SK-N-SH (cell line): ENCODE measurements at regions not wholly inside any gene's neighbourhood (a gene's known extent, or its start where the extent isn't known, plus 50 kb on each side); places are given as distances from the start of the nearest gene placed in this dataset.

ENCODE experiments used
- CTCF ChIA-PET: fragments of 300-600, 350-600 bp; formaldehyde crosslinking; extraction: SDS; loops from one replicate; lab custom pipeline; 2021; lab: Yijun Ruan, JAX
- POLR2A ChIA-PET: fragments of 350-600 bp; sonication (Branson Sonifier 250); formaldehyde crosslinking; extraction: SDS; loops from one replicate; lab custom pipeline; 2020; ENCODE audit warnings: antibody characterized with exemption, inconsistent platforms; lab: Yijun Ruan, JAX
- DNase-seq: peaks from one replicate; pipeline ENCODE4 v3.0.0; 2012
- H2AFZ ChIP-seq: fragments of 200-600 bp; sonication (generic); 2 replicates; pipeline ENCODE4 v1.8.1; 2016; ENCODE audit warnings: antibody characterized with exemption, mild to moderate bottlenecking, low read depth
- H3F3A ChIP-seq: fragments of 200-600 bp; sonication (generic); replicated peaks from 2 replicates; pipeline ENCODE3; 2016; ENCODE audit warnings: antibody characterized with exemption, mild to moderate bottlenecking; ENCODE audit not compliant: insufficient read depth
- H3K27ac ChIP-seq, 2 experiments: fragments of 200-500 bp in 1 of 2; fragments of 200-600 bp in 1 of 2; sonication (Bioruptor generic) in 1 of 2; sonication (generic), shearing (Covaris generic) in 1 of 2; 2 replicates each; pipeline versions ENCODE4 v1.5.1 to v1.6.1; 2014 to 2016; ENCODE audit warnings: low read depth in 2 of 2, inconsistent platforms in 1 of 2, low read length in 1 of 2, mild to moderate bottlenecking in 1 of 2, mixed read lengths in 1 of 2
- H3K27me3 ChIP-seq: fragments of 200-600 bp; sonication (generic), shearing (Covaris generic); 2 replicates; pipeline ENCODE4 v1.6.1; 2016; ENCODE audit warnings: mixed run types; ENCODE audit not compliant: insufficient read depth
- H3K36me3 ChIP-seq, 2 experiments: fragments of 200-500 bp in 1 of 2; fragments of 200-600 bp in 1 of 2; sonication (Bioruptor generic) in 1 of 2; sonication (generic) in 1 of 2; replicated peaks in 1 of 2; 2 replicates each; pipeline versions ENCODE3 to v1.5.1; 2014 to 2016; ENCODE audit warnings: low read length in 1 of 2, mild to moderate bottlenecking in 1 of 2; ENCODE audit not compliant: insufficient read depth in 2 of 2, control insufficient read depth in 1 of 2
- H3K4me1 ChIP-seq, 2 experiments: fragments of 200-500 bp in 1 of 2; fragments of 200-600 bp in 1 of 2; sonication (Bioruptor generic) in 1 of 2; sonication (generic), shearing (Covaris generic) in 1 of 2; 2 replicates each; pipeline versions ENCODE4 v1.5.1 to v1.6.1; 2014 to 2016; ENCODE audit warnings: low read depth in 1 of 2, low read length in 1 of 2, mixed run types in 1 of 2; ENCODE audit not compliant: insufficient read depth in 2 of 2, control insufficient read depth in 1 of 2
- H3K4me2 ChIP-seq: fragments of 200-600 bp; sonication (generic), shearing (Covaris generic); 2 replicates; pipeline ENCODE4 v1.6.1; 2017; ENCODE audit warnings: mixed run types
- H3K4me3 ChIP-seq, 2 experiments: fragments of 200-500 bp in 1 of 2; fragments of 200-600 bp in 1 of 2; sonication (Bioruptor generic) in 1 of 2; sonication (generic), shearing (Covaris generic) in 1 of 2; 2 replicates each; pipeline versions ENCODE4 v1.5.1 to v1.8.1; 2014 to 2016; ENCODE audit warnings: low read depth in 2 of 2, inconsistent platforms in 1 of 2, low read length in 1 of 2, mild to moderate bottlenecking in 1 of 2, mixed read lengths in 1 of 2, moderate library complexity in 1 of 2
- H3K79me2 ChIP-seq: fragments of 200-600 bp; sonication (generic); 2 replicates; pipeline ENCODE4 v1.8.1; 2017; ENCODE audit warnings: mild to moderate bottlenecking; ENCODE audit not compliant: insufficient read depth
- H3K9ac ChIP-seq: fragments of 200-600 bp; sonication (generic); 2 replicates; pipeline ENCODE4 v1.6.1; 2017; ENCODE audit warnings: mixed run types
- H3K9me2 ChIP-seq: fragments of 200-600 bp; sonication (generic); 2 replicates; pipeline ENCODE4 v1.6.1; 2017; ENCODE audit warnings: mixed run types
- H3K9me3 ChIP-seq: fragments of 200-600 bp; sonication (generic); 2 replicates; pipeline ENCODE4 v1.6.1; 2017; ENCODE audit warnings: mixed run types, mild to moderate bottlenecking, moderate library complexity
- H4K20me1 ChIP-seq: fragments of 200-600 bp; sonication (generic); 2 replicates; pipeline ENCODE4 v1.6.1; 2017; ENCODE audit warnings: mild to moderate bottlenecking, mixed run types; ENCODE audit not compliant: insufficient read depth
- CTCF ChIP-seq: fragments of 200-600 bp; sonication (generic); IDR thresholded peaks from 2 replicates; pipeline ENCODE4 v1.6.1; 2017; ENCODE audit warnings: antibody characterized with exemption, mild to moderate bottlenecking, moderate library complexity
- FOSL2 ChIP-seq: IDR thresholded peaks from 2 replicates; pipeline ENCODE4 v1.4.0; 2012; ENCODE audit warnings: low read depth, mild to moderate bottlenecking, moderate library complexity, borderline replicate concordance
- GATA2 ChIP-seq: sonication (generic); formaldehyde crosslinking; IDR thresholded peaks from 2 replicates; pipeline ENCODE4 v1.5.0; 2020; ENCODE audit warnings: mild to moderate bottlenecking, missing genetic modification reagents
- MEF2A ChIP-seq: IDR thresholded peaks from 2 replicates; pipeline ENCODE4 v1.4.0; 2012; ENCODE audit warnings: low read depth, borderline replicate concordance
- PBX3 ChIP-seq: IDR thresholded peaks from 2 replicates; pipeline ENCODE4; 2012
- POLR2AphosphoS5 ChIP-seq: IDR thresholded peaks from 2 replicates; pipeline ENCODE4 v1.6.1; 2012; ENCODE audit warnings: low read depth, low read length
- RAD21 ChIP-seq: IDR thresholded peaks from 2 replicates; pipeline ENCODE4 v1.6.1; 2012; ENCODE audit warnings: mild to moderate bottlenecking, low read length
- REST ChIP-seq: IDR thresholded peaks from 2 replicates; pipeline ENCODE4 v1.6.1; 2012; ENCODE audit warnings: mild to moderate bottlenecking, low read depth, low read length, moderate library complexity
- RXRA ChIP-seq: IDR thresholded peaks from 2 replicates; pipeline ENCODE4 v1.4.0; 2012; ENCODE audit warnings: low read depth, mild to moderate bottlenecking, borderline replicate concordance
- SIN3A ChIP-seq: IDR thresholded peaks from 2 replicates; pipeline ENCODE4 v1.6.1; 2012; ENCODE audit warnings: low read depth, mild to moderate bottlenecking, low read length, moderate library complexity, borderline replicate concordance
- TCF12 ChIP-seq: IDR thresholded peaks from 2 replicates; pipeline ENCODE4 v1.4.0; 2012
- TEAD4 ChIP-seq: IDR thresholded peaks from 2 replicates; pipeline ENCODE4 v1.4.0; 2012; ENCODE audit warnings: mild to moderate bottlenecking, borderline replicate concordance; ENCODE audit not compliant: insufficient read depth
- WGBS: methylation state at CpG from one replicate; pipeline ENCODE4 v1.1.6; 2017; ENCODE audit warnings: low lambda C conversion rate; 5-methylcytosine and 5-hydroxymethylcytosine counted together

- TF ChIP-seq REST = no peak
- TF ChIP-seq RXRA = no peak
- TF ChIP-seq TEAD4 = no peak
Measured at GRCh38 chr21:15624646-15625045, 105.1 kb upstream of the USP25 start (continued).

- Histone ChIP-seq H2AFZ (no peak overlapping the region), H3K36me3 (no peaks in the 10 kb centered on the region), H3K9ac (no peak overlapping the region), H3K27me3 (no peaks in the 10 kb centered on the region), H3K27ac (no peak overlapping the region), H3F3A (no peaks in the 10 kb centered on the region), H4K20me1 (no peaks in the 10 kb centered on the region), H3K4me2 (no peak overlapping the region), H3K9me3 (no peaks in the 10 kb centered on the region), H3K79me2 (no peaks in the 10 kb centered on the region), H3K4me1 (no peaks in the 10 kb centered on the region), H3K4me3 (no peak overlapping the region), H3K9me2 (no peaks in the 10 kb centered on the region)
- ChIA-PET POLR2A (no interaction called here), CTCF (no interaction called here)
- no peak for DNase-seq
- 50% methylated on average over 3 of the region's 3 CpGs for WGBS
- TF ChIP-seq CTCF = no peak
- TF ChIP-seq RAD21 = no peak
- TF ChIP-seq MEF2A = no peak
- TF ChIP-seq POLR2AphosphoS5 = no peak
- no peak for TF ChIP-seq TCF12
- TF ChIP-seq SIN3A = no peak
- TF ChIP-seq FOSL2 = no peak
- TF ChIP-seq GATA2 (CRISPR knock-in tag) = no peak
- no peak for TF ChIP-seq PBX3
Measured at GRCh38 chr21:15625363-15625762, 104.4 kb upstream of the USP25 start.
